ENCODE measurements at regions not wholly inside any gene's neighbourhood (a gene's known extent, or its start where the extent isn't known, plus 50 kb on each side); places are given as distances from the start of the nearest gene placed in this dataset.
"Not testable (repeated sequence)": the region's sequence is repeated elsewhere in the genome, so short reads cannot be mapped to it uniquely, and the experiment has no call there.

DNA sequence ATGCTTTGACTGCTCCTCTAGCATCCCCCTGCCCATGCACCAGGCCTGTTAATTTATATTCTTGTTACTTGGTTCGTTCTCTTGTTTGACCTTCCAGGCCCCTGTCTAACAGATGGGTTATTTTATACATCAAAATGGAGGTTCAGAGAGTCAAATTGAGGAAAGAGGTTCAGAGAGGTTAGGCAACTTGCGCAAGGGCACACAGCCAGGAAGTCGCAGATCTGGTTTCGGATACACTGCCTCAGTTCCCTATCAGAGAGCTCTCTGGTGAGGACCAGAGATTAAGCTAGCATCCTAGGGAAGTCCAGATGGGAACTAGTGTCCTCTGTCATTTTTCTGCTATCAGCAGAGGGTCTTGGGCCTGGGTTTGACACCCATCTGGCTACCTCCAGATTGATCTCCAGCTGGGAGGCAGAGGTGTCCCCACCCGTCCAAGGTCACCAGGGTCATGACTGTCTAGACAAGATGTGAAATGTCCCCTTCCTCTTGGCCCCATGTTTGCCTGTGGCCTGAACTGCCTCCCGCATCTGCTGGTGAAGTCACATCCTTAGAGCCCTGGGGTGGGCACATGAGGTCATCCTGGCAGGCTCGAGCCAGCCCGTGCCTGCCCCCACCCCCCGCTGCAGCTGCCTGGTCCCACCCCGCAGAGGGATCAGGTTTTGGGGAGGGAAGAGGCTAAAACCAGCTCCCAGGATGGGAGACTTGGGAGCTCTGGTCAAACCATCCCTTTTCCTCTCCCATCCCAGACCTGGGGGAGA lies 84.3 kb upstream of the NCOR2 start:
- no peak for FAIRE-seq

DNA sequence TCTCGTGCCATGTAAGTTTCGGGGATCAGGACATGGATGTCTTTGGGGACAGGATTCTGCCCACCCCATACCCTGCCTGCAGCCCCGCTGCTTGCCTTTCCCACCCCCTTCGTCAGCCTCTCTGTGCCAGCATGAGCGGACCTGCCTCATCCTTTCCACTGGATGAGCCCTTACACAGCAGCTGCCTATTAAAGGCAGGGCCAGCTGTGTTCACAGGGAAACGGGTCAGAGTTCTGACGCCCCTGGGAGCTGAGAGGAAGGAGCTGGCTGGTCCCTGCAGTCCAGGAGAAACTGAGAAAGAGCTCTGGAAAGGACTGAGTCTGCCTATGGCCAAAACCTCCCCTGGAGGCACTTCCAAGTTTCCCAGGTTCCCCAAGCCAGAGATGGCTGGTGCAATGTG lies 83.5 kb upstream of the NCOR2 start:
- no peak for FAIRE-seq

DNA sequence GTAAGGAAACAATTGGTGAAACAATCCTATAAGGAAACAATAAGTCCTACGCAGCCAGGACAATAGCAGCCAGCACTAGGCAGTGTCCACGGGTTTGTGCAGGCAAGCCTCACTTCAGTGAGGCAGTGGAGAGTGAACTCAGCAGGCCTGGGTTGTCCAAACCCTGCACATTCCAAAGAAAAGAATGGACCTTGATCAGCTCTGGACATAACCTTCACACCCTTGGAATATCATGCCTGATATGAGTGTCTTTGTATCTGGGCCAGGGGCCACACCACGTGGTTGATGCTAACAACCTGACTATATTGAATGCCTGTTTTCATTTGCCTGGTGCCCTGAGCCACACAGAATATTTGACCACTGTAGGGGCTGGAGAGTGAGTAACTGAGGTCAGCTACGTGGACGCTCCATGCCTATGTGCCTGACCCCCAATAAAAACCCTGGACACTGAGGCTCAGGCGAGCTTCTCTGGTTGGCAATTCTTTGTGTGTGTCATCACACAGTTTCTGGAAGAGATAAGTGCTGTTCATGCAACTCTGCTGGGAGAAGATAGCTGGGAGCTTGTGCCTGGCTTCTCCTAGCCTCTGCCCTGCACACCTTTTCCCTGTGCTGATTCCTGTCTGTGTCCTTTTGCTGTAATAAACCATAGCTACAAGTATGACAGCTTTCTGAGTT lies 81.4 kb upstream of the NCOR2 start:
- FAIRE-seq, result no peak

DNA sequence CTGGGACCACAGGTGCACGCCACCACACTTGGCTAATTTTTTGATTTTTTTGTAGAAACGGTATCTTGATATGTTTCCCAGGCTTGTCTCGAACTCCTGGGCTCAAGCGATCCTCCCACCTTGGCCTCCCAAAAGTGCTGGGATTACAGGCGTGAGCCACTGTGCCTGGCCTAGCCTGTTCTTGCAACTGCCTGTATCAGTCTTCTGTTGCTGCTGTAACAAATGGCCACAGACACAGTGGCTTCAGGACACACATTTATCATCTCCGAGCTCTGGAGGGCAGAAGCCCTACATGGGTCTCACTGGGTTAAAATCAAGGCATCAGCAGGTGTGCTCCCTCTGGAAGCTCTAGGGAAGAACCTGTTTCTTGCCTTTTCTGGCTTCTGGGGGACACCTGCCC lies 79.9 kb upstream of the NCOR2 start:
- FAIRE-seq, result no peak

DNA sequence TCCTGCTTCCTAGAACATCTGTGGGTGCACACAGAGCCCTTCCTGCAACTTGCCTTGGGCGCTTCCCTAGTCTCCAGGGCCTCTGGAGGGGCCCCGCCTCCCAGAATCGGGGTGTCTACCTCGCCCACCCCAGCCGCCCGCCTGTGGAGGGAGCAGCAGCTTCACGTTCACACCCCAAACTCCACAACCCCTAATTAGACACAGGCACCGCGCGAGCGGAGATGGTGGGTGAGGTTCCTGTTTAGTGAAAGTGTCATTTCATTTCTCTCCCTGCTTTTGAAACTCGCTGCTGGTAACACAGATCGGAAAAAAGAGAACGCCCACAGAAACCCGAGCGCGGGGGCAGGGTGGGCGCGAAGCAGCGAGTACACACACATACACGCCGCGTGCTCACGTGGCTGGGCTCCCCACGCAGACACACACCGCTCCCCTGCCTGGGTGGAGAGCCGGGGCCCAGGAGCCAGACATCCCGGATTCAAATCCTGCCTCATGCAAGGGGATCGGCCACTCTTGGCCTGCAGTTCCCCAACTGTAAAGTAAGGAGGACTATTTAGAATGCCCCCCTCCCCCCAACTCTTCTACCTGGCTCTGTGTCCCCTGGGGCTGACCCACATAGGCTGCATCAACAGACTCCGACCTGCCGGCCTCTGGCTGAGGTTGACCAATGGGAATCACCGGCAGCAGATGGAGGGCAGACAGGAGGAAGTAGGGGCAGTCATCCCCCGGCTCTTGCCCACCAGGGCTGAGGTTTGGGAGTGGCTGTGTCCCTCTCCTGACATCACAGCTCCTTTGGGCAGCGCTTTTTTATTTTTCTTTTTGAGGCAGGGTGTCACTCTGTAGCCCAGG lies 79.2 kb upstream of the NCOR2 start:
- no peak for FAIRE-seq

DNA sequence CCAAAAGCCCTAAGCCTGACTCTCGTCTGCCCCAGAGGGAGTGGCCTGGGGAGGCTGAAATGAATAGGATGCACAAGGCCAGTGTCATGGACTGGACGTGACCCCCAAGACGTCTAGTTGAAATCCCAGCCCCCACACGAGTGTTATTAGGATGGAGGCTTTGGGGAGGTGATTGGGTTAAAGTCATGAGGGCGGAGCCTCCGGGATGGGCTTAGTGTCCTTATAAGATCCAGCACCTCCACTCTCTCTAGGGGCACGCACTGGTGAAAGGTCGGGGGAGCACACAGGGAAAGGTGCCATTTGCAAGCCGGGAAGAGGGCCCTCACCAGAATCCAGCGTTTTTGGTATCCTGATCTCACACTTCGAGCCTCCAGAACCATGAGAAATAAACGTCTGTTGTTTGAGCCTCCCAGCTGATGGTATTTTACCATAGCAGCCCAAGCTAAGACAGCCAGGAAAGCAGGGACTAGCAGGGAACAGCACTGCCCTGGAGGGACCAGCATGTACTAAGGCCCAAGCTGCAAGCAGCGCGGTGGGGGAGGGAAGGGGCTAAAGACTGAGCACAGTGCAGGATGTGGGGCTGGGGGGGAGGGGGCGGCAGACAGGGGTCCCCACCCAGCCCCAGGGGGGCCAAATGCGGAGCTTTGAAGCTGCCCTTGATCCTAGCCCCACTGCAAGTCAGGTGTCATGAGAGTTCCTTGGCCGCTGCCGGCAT lies 78.3 kb upstream of the NCOR2 start:
- FAIRE-seq, result no peak

DNA sequence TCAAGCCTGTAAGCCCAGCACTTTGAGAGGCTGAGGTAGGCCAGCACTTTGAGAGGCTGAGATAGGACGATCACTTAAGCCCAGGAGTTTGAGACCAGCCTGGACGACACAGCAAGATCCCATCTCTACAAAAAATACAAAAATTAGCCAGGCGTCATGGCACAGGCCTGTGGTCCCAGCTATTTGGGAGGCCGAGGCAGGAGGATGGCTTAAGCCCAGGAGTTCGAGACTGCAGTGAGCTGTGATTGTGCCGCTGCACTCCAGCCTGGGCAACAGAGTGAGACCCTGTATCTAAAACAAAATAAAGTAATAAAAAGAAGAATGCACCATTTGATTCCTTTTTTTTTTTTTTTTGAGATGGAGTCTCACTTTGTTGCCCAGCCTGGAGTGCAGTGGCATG lies 76.4 kb upstream of the NCOR2 start:
- FAIRE-seq, result not testable (repeated sequence)

DNA sequence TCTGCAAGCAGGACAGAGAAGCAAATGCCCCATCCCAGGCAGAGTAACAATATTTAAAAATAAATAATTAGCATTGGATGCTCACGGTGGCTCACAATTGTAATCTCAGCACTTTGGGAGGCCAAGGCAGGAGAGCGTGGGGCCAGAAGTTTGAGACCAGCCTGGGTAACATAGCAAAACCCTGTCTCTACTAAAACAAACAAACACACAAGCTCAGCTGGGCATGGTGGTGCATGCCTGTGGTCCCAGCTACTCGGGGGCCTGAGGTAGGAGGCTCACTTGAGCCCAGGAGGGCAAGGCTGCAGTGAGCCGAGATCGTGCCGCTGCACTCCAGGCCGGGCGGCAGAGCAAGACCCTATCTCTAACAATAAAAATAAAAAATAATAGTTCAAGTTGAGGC lies 74.7 kb upstream of the NCOR2 start:
- FAIRE-seq, result no peak

DNA sequence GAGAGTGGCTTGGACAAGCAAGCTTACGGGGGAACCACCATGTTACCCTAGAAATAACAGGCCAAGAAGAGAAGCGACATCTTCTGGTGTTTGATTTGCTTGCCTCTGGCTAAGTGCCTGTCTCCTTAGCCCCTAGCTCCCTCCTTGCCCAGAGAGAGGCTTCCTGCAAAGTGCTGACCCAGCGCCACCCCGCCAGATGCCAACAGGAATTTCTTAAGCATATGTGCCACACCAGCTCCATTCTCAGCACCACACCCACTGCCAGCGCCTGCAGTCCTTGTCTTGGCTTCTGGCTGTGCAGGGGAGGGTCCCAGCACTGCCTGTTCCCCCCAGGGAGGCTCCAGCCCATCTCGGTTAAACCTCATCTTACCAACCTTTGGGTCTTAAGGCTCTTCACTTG lies 74.2 kb upstream of the NCOR2 start:
- no peak for FAIRE-seq

DNA sequence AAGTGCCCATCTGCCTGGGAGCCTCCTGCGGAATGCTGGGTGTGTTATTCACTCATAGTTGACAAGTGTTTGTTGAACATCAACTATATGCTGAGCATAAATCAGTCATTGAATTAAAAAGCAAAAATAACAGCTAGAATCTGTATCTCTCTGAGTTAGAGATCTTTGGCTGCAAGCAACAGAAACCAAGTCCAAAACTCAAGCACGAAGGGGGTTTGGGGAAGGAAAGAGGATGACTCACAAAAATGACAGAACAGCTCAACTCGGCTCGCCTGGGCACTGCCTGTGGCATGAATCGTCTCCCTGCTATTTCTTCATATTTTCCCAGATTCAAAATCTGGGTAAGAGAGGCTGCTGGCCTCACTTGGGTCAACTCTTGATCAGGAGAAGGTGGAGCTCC lies 72.6 kb upstream of the NCOR2 start:
- FAIRE-seq, result no peak

DNA sequence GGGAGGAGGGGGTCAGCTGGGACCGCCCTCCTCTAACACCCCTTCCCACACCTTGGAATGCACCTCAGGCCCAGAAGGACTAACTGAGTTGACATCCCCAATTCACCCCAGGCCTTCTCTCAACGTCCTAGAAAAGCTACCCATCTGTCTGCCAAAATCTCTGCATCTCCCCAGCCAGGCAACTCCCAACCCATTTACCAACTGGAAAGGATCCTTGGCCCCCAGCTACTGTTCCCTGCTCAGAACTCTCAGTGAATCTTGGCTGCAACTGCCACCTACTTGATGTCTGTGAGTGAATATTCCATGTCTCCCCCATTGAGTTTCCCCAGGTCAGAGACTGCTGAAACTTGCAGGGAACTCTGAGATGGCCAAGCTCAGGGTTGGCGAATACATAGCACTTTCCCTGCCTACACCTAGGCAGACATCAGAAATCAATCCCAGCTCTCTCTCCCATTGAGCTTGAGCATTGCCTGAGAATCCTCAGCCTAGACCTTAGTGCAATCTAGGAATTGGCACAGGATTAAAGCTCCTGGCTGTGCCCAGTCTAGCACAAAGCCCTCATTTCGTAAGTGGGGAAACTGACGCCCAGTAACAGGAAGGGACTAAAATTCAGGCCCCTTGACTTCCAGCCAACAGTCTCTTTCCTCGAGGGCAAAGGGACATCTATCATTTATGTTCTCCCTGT lies 71.9 kb upstream of the NCOR2 start:
- FAIRE-seq, result no peak

DNA sequence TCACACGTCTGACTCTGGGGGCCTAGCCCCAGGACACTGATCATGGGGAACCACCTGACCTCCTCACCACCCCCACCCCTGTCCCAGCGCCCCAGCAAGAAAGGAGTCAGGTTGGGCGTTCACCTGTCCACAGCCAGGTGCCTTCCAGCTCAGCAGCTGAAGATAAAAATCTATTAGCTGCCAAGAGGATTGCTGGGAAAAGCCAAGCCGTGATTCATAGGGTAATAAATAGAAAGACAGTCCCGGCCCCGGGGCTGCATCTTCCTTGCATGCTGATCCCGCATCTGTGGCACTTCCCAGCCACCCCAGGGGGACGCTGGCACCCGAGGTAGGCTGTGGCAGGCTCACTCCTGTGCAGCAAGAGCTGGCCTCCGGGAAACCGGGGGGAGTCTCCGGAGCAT lies 70.2 kb upstream of the NCOR2 start:
- FAIRE-seq, result no peak

DNA sequence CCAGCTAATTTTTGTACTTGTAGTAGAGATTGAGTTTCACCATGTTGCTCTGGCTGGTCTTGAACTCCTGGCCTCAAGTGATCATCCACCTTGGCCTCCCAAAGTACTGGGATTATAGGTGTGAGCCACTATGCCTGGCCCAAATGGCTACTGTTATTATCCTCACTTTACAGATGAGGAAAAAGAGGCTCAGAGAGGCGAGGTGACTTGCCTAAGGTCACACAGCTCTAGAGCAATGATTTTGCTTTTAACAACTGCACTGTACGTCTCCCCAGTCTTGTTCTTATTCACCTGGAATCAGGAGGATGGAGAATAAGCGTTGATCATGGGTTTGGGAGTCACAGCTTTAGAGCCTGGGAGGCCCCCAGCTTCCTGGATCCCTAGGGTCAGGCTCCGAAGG lies 69.8 kb upstream of the NCOR2 start:
- no peak for FAIRE-seq

DNA sequence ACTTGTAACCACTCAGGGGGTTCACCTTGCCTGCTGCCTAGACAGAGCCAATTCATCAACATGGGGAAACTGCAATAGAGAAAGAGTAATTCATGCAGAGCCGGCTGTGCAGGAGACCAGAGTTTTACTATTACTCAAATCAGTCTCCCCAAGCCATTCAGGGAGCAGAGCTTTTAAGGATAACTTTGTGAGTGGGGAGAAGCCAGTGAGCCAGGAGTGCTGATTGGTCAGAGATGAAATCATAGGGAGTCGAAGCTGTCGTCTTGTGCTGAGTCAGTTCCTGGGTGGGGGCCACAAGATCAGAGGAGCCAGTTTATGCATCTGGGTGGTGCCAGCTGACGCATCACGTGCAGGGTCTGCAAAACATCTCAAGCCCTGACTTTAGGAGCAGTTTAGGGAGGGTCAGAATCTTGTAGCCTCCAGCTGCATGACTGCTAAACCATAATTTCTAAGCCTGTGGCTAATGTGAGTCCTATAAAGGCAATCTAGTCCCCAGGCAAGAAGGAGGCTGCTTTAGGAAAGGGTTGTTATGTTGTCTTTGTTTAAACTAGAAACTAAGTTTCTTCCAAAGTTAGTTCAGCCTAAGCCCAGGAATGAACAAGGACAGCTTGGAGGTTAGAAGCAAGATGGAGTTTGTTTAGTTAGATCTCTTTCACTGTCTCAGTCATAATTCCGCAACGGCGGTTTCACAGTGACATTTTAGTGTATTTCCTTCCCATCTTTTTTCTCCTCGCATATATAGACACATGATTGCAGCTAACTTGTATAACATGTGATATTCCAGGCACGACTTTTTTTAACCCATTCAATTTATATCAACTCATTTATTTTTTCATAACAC lies 68.9 kb upstream of the NCOR2 start:
- FAIRE-seq, result no peak

DNA sequence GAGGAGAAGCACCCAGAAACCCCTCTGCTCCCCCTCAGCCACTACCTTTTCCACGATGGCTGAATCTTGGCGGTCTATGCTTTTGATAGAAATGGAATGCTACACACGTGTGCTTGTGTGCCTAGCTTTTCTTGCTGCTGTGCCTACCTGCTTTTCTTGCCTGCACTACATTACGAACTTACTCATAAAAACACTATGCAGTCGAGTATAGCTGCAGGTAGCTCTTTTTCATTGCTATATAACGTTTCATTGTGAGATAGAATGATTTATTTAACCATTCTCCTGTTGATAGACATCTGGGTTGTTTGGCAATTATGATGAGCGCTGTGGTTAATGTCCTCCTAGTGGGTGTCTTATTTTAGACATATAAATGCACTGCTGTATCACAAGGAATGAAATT lies 67.9 kb upstream of the NCOR2 start:
- FAIRE-seq, result no peak

DNA sequence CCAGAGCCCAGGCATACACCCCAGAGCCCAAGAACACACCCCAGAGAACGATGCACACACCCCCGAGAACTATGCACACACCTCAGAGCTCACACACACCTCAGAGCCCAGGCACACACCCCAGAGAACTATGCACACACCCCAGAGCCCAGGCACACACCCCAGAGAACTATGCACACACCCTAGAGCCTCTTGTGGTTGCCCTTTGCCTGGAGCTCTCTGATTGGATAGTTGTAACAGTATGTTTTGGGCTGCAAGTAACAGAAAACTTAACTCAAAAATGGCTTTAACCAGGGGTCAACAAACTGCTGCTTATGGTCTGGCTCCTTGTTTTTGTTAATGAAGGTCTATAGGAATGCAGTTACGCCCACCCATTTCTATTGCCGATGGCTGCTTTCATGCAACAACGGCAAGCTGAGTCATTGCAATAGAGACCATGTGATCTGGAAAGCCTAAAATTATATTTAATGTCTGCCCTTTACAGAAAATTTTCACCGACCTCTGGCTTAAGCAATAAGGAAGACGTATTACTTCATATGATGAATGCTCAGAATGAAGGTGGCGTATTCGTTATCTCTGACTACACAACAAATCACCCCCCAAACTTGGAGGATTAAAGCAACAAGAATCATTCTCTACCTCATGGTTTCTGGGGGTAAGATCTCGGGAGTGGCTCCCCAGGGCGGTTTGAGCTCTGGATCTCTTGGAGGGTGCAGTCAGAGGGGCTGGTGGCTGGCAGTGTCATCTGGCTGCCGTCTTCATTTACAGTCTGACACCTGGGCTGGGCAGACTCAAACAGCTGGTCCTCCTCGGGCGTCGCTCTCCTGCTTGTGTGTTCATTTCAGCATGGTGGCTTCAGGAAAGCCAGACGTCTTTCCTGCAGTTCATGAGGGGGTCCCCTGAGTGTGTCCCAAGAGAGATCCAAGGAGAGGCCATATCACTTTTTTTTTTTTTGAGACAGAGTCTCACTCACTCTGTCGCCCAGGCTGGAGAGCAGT lies 66.3 kb upstream of the NCOR2 start:
- no peak for FAIRE-seq

DNA sequence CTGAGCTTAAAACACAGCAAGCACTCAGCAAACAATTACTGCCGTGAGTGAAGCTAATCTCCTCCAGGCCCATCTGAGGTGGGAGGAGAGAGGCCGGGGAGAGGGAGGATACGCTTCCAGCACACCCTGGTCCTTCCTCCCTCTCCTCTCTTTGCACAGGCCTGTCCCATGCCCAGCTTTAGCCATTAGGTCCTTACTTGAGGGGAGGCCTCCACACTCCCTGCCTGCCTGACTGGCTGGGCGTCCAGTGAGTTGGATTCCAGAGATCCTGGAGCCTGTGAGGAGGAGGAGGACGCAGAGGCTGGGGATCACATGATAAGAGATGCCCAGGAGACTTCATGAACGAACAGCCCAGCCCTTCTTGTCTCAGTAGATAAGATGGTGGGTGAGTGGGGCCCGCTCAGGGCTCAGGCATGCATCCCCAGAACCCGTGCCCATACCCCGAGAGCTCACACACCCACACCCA lies 65.1 kb upstream of the NCOR2 start:
- FAIRE-seq, result no peak

DNA sequence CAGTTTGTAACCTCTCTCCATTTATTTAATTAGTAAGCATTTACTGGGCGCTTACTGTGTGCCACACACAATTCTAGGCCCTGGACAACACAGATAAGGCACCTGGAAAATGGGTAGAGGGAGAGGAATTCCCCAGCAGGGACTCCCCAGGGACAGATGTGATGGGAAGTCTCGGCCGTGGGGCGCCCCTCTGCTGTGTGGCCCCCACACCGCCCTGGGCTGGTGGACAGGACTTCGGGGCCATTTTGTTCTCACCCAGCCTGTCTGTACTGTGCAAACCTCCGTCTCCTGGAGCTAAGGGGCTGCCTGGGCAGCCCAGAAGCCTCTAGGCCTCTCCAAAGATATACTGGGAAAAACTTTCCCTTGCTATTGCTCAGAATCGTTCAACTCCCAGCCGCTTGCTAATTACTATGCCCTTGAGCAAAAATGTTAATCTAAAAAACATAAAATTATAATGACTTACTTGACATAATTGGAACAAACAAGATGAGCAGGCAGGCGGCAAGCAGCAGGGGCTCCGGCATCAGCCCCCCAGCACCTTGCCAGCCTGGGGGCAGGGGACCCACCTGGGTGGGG lies 64.4 kb upstream of the NCOR2 start:
- no peak for FAIRE-seq

DNA sequence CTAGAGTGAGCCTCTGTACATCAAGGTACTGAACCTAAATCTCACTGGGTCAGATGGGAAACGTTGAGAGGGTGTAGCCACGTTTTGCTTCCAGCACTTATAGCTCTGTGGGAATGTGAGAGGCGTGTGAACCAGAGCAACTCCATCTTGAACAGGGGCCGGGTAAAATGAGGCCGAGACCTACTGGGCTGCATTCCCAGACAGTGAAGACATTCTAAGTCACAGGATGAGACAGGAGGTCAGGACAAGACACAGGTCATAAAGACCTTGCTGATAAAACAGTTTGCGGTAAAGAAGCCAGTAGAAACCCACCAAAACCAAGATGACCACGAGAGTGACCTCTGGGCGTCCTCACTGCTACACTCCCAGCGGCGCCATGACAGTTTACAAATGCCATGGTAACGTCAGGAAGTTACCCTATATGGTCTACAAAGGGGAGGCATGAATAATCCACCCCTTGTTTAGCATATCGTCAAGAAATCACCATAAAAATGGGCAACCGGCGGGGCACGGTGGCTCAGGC lies 63.4 kb upstream of the NCOR2 start:
- FAIRE-seq, result no peak
